SK-N-MC (cell line): ENCODE measurements at regions not wholly inside any gene's neighbourhood (a gene's known extent, or its start where the extent isn't known, plus 50 kb on each side); places are given as distances from the start of the nearest gene placed in this dataset.

Experiments
- EZH2 ChIP-seq: fragments of 200-600 bp; sonication (generic); IDR thresholded peaks from one replicate; pipeline ENCODE4 v1.6.1; 2017; ENCODE audit warnings: antibody characterized with exemption
- POLR2AphosphoS5 ChIP-seq: IDR thresholded peaks from 2 replicates; pipeline ENCODE4 v1.6.1; 2012; ENCODE audit warnings: mild to moderate bottlenecking, low read depth, low read length, borderline replicate concordance

- no peak for TF ChIP-seq EZH2
- TF ChIP-seq POLR2AphosphoS5 = no peak
Observed at GRCh38 chrX:134733591-134733990, 63.4 kb downstream of the PABIR2 start.
